ENCODE measurements at regions not wholly inside any gene's neighbourhood (a gene's known extent, or its start where the extent isn't known, plus 50 kb on each side); places are given as distances from the start of the nearest gene placed in this dataset.

DNA sequence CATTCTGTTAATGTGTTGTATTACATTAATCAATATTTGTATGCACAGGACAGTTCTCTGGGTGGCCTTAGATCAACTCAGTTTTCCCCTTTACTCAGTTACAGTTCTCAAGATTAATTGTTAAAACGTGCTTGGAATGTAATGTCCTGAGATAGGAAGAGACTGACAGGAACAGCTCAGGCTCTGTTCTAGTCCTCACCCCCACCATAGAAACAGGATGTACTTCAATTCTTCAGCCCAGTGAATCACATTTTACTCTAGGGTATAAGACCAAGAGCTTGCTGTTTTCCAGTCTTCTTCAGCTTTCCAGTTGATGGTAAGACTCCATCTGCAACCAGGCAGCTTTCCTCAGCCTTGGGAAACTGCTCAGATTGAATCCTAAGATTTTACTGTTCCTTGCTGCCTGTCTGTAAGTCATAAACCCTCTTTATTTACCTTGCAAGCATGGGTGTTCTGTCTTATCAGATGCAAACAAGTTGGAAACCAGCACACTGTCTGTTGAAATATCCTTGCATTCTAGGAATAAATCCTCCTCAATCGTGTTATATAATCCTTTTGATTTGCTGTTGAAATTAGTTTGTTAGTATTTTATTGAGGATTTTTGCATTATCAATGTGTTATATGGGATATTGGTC lies 836.9 kb upstream of the PCDH9 start:
- CTCF ChIA-PET = no interaction called here
- POLR2A ChIA-PET = no interaction called here
- no peaks in the 10 kb centered on the region for H3K9me3 ChIP-seq (ENCODE audit: control insufficient read depth, insufficient read depth, low read depth, low read length)
- TF ChIP-seq, protein P1, sequence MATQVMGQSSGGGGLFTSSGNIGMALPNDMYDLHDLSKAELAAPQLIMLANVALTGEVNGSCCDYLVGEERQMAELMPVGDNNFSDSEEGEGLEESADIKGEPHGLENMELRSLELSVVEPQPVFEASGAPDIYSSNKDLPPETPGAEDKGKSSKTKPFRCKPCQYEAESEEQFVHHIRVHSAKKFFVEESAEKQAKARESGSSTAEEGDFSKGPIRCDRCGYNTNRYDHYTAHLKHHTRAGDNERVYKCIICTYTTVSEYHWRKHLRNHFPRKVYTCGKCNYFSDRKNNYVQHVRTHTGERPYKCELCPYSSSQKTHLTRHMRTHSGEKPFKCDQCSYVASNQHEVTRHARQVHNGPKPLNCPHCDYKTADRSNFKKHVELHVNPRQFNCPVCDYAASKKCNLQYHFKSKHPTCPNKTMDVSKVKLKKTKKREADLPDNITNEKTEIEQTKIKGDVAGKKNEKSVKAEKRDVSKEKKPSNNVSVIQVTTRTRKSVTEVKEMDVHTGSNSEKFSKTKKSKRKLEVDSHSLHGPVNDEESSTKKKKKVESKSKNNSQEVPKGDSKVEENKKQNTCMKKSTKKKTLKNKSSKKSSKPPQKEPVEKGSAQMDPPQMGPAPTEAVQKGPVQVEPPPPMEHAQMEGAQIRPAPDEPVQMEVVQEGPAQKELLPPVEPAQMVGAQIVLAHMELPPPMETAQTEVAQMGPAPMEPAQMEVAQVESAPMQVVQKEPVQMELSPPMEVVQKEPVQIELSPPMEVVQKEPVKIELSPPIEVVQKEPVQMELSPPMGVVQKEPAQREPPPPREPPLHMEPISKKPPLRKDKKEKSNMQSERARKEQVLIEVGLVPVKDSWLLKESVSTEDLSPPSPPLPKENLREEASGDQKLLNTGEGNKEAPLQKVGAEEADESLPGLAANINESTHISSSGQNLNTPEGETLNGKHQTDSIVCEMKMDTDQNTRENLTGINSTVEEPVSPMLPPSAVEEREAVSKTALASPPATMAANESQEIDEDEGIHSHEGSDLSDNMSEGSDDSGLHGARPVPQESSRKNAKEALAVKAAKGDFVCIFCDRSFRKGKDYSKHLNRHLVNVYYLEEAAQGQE (IDR thresholded peaks at IDR 0.05; ENCODE audit: insufficient read depth in 1 of 2, low read depth in 2 of 2, low read length in 1 of 2) = no peak
- TF ChIP-seq POLR2AphosphoS5 (IDR thresholded peaks at IDR 0.05; ENCODE audit: low read depth, low read length) (no peak), SIN3A (IDR thresholded peaks at IDR 0.05; ENCODE audit: borderline replicate concordance, insufficient read depth, low read depth, low read length) (no peak), TCF7L2 (IDR thresholded peaks at IDR 0.05; ENCODE audit: low read depth, low read length) (no peak)
- TF ChIP-seq, protein P2, sequence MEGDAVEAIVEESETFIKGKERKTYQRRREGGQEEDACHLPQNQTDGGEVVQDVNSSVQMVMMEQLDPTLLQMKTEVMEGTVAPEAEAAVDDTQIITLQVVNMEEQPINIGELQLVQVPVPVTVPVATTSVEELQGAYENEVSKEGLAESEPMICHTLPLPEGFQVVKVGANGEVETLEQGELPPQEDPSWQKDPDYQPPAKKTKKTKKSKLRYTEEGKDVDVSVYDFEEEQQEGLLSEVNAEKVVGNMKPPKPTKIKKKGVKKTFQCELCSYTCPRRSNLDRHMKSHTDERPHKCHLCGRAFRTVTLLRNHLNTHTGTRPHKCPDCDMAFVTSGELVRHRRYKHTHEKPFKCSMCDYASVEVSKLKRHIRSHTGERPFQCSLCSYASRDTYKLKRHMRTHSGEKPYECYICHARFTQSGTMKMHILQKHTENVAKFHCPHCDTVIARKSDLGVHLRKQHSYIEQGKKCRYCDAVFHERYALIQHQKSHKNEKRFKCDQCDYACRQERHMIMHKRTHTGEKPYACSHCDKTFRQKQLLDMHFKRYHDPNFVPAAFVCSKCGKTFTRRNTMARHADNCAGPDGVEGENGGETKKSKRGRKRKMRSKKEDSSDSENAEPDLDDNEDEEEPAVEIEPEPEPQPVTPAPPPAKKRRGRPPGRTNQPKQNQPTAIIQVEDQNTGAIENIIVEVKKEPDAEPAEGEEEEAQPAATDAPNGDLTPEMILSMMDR (IDR thresholded peaks at IDR 0.05) = no peak
- intact Hi-C loops (cut with micrococcal nuclease; ENCODE audit: unreplicated experiment) = no loop called here
- no peak overlapping the region for H3K4me3 ChIP-seq (ENCODE audit: low read depth in 2 of 2, low read length in 2 of 2)
- no TSS peak for BruUV-seq (replicated peaks)
- ATAC-seq (no peak), DNase-seq (ENCODE audit: low read depth, low spot score) (no peak)
- no peak overlapping the region for H3K27ac ChIP-seq (ENCODE audit: low read length)
- H3K27me3 ChIP-seq (ENCODE audit: control insufficient read depth, insufficient read depth, low read length) = no peaks in the 10 kb centered on the region
- H3K36me3 ChIP-seq (ENCODE audit: control insufficient read depth, insufficient read depth, low read length) = no peaks in the 10 kb centered on the region
- no peaks in the 10 kb centered on the region for H3K4me1 ChIP-seq (ENCODE audit: control insufficient read depth, insufficient read depth, low read length)
- in situ Hi-C loops (cut with HindIII; ENCODE audit: low pct_unique_long_range_greater_than_20kb, low sequenced_read_pairs) = no loop called here

DNA sequence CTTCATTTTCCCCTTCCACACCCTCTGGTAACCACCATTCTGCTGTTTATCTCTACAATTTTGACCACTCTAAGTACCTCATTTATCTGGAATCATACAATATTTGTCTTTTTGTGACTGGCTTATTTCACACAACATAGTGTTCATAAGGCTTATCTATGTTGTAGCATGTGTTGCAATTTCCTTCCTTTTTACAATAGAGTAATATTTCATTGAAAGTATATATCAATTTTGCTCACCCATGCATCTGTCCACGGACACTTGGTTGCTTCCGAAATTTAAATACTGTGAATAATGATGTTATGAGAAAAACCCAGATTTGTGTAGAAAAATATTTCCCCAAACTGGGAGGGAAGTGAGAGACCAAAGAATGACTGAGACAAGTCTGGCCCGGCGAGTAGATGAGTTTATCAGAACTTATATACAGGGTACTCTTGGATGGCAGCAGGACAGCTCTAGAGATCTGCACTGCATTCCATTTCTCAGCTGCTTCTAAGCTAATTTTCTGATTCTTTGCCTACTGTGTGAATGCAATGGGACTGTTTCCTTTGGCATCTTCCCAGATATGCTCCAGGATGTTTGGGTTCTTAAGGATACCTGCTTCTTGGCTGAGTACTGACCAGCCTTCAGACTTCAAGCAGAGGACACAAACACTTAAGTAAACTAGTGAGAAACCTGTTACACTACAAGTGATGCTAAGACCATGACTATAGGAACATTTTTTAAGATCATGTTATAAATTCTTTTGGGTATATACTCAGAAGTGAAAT lies 834.0 kb upstream of the PCDH9 start:
- BruUV-seq (replicated peaks) = no TSS peak
- H3K4me1 ChIP-seq (ENCODE audit: control insufficient read depth, insufficient read depth, low read length) = no peaks in the 10 kb centered on the region
- H3K9me3 ChIP-seq (ENCODE audit: control insufficient read depth, insufficient read depth, low read depth, low read length) = no peaks in the 10 kb centered on the region
- no peak for TF ChIP-seq SIN3A (IDR thresholded peaks at IDR 0.05; ENCODE audit: borderline replicate concordance, insufficient read depth, low read depth, low read length)
- no peaks in the 10 kb centered on the region for H3K36me3 ChIP-seq (ENCODE audit: control insufficient read depth, insufficient read depth, low read length)
- intact Hi-C loops (cut with micrococcal nuclease; ENCODE audit: unreplicated experiment) = no loop called here
- in situ Hi-C loops (cut with HindIII; ENCODE audit: low pct_unique_long_range_greater_than_20kb, low sequenced_read_pairs) = no loop called here
- H3K4me3 ChIP-seq (ENCODE audit: low read depth in 2 of 2, low read length in 2 of 2) = no peak overlapping the region
- no peak overlapping the region for H3K27ac ChIP-seq (ENCODE audit: low read length)
- CTCF ChIA-PET = no interaction called here
- ATAC-seq (no peak), DNase-seq (ENCODE audit: low read depth, low spot score) (no peak)
- no peaks in the 10 kb centered on the region for H3K27me3 ChIP-seq (ENCODE audit: control insufficient read depth, insufficient read depth, low read length)
- POLR2A ChIA-PET = no interaction called here

- H3K27me3 ChIP-seq (ENCODE audit: control insufficient read depth, insufficient read depth, low read length) = no peaks in the 10 kb centered on the region
- no peak overlapping the region for H3K4me3 ChIP-seq (ENCODE audit: low read depth in 2 of 2, low read length in 2 of 2)
- ATAC-seq (no peak), DNase-seq (ENCODE audit: low read depth, low spot score) (no peak)
- ChIA-PET CTCF (no interaction called here), POLR2A (no interaction called here)
- no peak for TF ChIP-seq TCF7L2 (IDR thresholded peaks at IDR 0.05; ENCODE audit: low read depth, low read length)
- TF ChIP-seq, protein P2 (IDR thresholded peaks at IDR 0.05) = no peak
- TF ChIP-seq POLR2AphosphoS5 (IDR thresholded peaks at IDR 0.05; ENCODE audit: low read depth, low read length) = no peak
- TF ChIP-seq, protein P1 (IDR thresholded peaks at IDR 0.05; ENCODE audit: insufficient read depth in 1 of 2, low read depth in 2 of 2, low read length in 1 of 2) = no peak
- no peak for TF ChIP-seq SIN3A (IDR thresholded peaks at IDR 0.05; ENCODE audit: borderline replicate concordance, insufficient read depth, low read depth, low read length)
- no peaks in the 10 kb centered on the region for H3K36me3 ChIP-seq (ENCODE audit: control insufficient read depth, insufficient read depth, low read length)
- H3K27ac ChIP-seq (ENCODE audit: low read length) = no peak overlapping the region
- BruUV-seq (replicated peaks) = no TSS peak
- intact Hi-C loops (cut with micrococcal nuclease; ENCODE audit: unreplicated experiment) (no loop called here), in situ Hi-C loops (cut with HindIII; ENCODE audit: low pct_unique_long_range_greater_than_20kb, low sequenced_read_pairs) (no loop called here)
- H3K4me1 ChIP-seq (ENCODE audit: control insufficient read depth, insufficient read depth, low read length) = no peaks in the 10 kb centered on the region
- no peaks in the 10 kb centered on the region for H3K9me3 ChIP-seq (ENCODE audit: control insufficient read depth, insufficient read depth, low read depth, low read length)
These were observed 833.0 kb upstream of the PCDH9 start for GRCh38 chr13:68063181-68063580.
